ENCODE measurements at regions not wholly inside any gene's neighbourhood (a gene's known extent, or its start where the extent isn't known, plus 50 kb on each side); places are given as distances from the start of the nearest gene placed in this dataset.

DNA sequence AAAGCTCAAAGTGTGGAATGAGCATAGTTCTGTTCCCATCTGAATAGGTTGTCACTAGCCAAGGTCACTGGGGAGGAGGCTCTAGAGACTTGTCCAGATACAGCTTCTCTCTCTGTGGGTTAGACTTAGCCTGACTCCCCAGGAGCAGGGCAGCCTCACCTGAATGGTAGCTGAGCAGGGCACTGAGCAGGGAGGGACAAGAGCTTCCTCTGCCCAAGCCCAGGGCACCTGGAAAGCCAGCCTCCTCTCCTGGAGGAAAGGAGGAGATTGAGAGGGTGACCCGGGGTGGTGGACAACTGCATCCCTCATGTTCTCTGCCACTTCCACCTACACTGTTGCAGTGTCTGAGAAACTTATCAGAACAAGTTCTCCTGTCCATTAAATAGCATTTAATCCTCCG, 59.0 kb upstream of the F3 start:
- DNase-seq (ENCODE audit: low read depth in 1 of 2, low spot score in 1 of 2) = no peak
- Histone ChIP-seq H3K27ac (replicated peaks) (no peak overlapping the region), H3K27me3 (ENCODE audit: insufficient read depth, poor library complexity, severe bottlenecking) (no peaks in the 10 kb centered on the region), H3K4me3 (replicated peaks; ENCODE audit: insufficient read depth, low read length) (no peak overlapping the region)
- TF ChIP-seq POLR2AphosphoS5 (IDR thresholded peaks at IDR 0.05; ENCODE audit: low read depth) (no peak), SPI1 (IDR thresholded peaks at IDR 0.05; ENCODE audit: borderline replicate concordance, low read depth) (no peak), GABPA (IDR thresholded peaks at IDR 0.05; ENCODE audit: low read depth) (no peak)
- TF ChIP-seq, protein P1, sequence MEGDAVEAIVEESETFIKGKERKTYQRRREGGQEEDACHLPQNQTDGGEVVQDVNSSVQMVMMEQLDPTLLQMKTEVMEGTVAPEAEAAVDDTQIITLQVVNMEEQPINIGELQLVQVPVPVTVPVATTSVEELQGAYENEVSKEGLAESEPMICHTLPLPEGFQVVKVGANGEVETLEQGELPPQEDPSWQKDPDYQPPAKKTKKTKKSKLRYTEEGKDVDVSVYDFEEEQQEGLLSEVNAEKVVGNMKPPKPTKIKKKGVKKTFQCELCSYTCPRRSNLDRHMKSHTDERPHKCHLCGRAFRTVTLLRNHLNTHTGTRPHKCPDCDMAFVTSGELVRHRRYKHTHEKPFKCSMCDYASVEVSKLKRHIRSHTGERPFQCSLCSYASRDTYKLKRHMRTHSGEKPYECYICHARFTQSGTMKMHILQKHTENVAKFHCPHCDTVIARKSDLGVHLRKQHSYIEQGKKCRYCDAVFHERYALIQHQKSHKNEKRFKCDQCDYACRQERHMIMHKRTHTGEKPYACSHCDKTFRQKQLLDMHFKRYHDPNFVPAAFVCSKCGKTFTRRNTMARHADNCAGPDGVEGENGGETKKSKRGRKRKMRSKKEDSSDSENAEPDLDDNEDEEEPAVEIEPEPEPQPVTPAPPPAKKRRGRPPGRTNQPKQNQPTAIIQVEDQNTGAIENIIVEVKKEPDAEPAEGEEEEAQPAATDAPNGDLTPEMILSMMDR (IDR thresholded peaks at IDR 0.05; ENCODE audit: insufficient read depth, low read length) = no peak
- TF ChIP-seq, protein P2, sequence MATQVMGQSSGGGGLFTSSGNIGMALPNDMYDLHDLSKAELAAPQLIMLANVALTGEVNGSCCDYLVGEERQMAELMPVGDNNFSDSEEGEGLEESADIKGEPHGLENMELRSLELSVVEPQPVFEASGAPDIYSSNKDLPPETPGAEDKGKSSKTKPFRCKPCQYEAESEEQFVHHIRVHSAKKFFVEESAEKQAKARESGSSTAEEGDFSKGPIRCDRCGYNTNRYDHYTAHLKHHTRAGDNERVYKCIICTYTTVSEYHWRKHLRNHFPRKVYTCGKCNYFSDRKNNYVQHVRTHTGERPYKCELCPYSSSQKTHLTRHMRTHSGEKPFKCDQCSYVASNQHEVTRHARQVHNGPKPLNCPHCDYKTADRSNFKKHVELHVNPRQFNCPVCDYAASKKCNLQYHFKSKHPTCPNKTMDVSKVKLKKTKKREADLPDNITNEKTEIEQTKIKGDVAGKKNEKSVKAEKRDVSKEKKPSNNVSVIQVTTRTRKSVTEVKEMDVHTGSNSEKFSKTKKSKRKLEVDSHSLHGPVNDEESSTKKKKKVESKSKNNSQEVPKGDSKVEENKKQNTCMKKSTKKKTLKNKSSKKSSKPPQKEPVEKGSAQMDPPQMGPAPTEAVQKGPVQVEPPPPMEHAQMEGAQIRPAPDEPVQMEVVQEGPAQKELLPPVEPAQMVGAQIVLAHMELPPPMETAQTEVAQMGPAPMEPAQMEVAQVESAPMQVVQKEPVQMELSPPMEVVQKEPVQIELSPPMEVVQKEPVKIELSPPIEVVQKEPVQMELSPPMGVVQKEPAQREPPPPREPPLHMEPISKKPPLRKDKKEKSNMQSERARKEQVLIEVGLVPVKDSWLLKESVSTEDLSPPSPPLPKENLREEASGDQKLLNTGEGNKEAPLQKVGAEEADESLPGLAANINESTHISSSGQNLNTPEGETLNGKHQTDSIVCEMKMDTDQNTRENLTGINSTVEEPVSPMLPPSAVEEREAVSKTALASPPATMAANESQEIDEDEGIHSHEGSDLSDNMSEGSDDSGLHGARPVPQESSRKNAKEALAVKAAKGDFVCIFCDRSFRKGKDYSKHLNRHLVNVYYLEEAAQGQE (IDR thresholded peaks at IDR 0.05; ENCODE audit: insufficient replicate concordance, low read depth) = no peak

DNA sequence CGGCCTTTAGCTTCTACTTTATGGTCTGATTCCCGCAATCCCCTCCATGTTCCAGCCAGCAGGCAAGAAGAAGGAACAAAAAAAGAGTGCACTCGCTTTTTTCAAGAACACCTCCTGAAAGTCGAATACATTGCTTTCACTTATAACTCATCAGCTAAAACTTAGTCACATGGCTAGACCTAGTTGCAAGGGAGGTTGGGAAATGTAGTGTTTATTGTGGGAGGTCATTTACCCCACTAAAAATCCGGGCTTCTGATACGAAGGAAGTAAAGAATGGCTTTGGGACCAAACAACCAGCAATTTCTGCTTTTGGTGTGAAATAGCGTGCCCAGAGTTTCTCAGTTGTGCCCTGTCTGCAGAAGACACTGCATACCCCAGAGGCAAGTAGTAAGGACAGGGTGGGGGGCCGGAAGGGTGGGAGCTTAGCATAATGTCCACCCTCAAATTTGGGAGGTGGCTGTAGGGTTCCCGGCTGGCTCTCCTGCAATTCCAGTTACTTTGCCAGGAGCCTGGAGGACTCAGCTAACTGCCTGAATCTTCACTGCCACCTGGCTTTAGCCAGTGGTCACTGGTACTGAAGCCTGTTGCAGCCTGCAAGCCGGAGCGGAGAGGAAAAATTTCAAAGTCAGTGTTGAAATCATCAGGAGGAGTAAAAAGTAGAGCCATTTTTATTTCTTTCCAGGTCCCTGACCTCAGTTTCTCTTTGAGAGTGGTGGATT, 57.7 kb upstream of the F3 start:
- Histone ChIP-seq H3K4me3 (replicated peaks; ENCODE audit: insufficient read depth, low read length) (no peak overlapping the region), H3K27me3 (ENCODE audit: insufficient read depth, poor library complexity, severe bottlenecking) (no peaks in the 10 kb centered on the region), H3K27ac (replicated peaks) (no peak overlapping the region)
- no peak for DNase-seq (ENCODE audit: low read depth in 1 of 2, low spot score in 1 of 2)
- TF ChIP-seq GABPA (IDR thresholded peaks at IDR 0.05; ENCODE audit: low read depth) = no peak
- TF ChIP-seq, protein P1 (IDR thresholded peaks at IDR 0.05; ENCODE audit: insufficient read depth, low read length) = no peak
- no peak for TF ChIP-seq POLR2AphosphoS5 (IDR thresholded peaks at IDR 0.05; ENCODE audit: low read depth)
- TF ChIP-seq, protein P2 (IDR thresholded peaks at IDR 0.05; ENCODE audit: insufficient replicate concordance, low read depth) = no peak
- no peak for TF ChIP-seq SPI1 (IDR thresholded peaks at IDR 0.05; ENCODE audit: borderline replicate concordance, low read depth)

DNA sequence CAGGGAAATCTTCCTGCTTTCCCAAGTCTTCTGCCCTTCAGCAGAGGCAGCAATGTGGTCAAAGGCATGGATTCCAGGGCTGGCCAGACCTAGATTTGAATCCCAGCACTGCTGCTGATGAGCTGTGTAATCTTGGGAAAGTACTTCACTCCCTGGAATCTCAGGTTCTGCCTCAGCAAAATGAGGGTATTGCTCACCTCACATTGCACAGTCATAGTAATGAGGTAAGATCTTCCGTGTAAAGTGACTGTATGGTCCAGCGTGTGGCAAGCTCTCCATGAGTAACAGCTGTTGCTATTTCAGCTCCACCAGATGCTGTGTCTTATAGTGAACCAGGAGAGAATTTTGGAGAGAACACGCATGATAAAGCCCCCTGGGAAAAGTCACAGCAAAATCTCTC, 56.1 kb upstream of the F3 start:
- Histone ChIP-seq H3K27ac (replicated peaks) (no peak overlapping the region), H3K4me3 (replicated peaks; ENCODE audit: insufficient read depth, low read length) (no peak overlapping the region), H3K27me3 (ENCODE audit: insufficient read depth, poor library complexity, severe bottlenecking) (no peaks in the 10 kb centered on the region)
- TF ChIP-seq, protein P1 (IDR thresholded peaks at IDR 0.05; ENCODE audit: insufficient read depth, low read length) = no peak
- TF ChIP-seq, protein P2 (IDR thresholded peaks at IDR 0.05; ENCODE audit: insufficient replicate concordance, low read depth) = no peak
- TF ChIP-seq SPI1 (IDR thresholded peaks at IDR 0.05; ENCODE audit: borderline replicate concordance, low read depth) (no peak), GABPA (IDR thresholded peaks at IDR 0.05; ENCODE audit: low read depth) (no peak), POLR2AphosphoS5 (IDR thresholded peaks at IDR 0.05; ENCODE audit: low read depth) (0 out of 2 replicates have a peak, but pooled peaks have one; percentile 26)
- DNase-seq (ENCODE audit: low read depth in 1 of 2, low spot score in 1 of 2) = peak; percentile 47 to 63
